NCI-H524 (cell line): ENCODE measurements at regions not wholly inside any gene's neighbourhood (a gene's known extent, or its start where the extent isn't known, plus 50 kb on each side); places are given as distances from the start of the nearest gene placed in this dataset.
"Not testable (repeated sequence)": the region's sequence is repeated elsewhere in the genome, so short reads cannot be mapped to it uniquely, and the experiment has no call there.

ENCODE experiments used
- DNase-seq, 2 experiments: peaks; one replicate each; lab custom pipeline; 2025; lab: John Stamatoyannopoulos, UW

DNA sequence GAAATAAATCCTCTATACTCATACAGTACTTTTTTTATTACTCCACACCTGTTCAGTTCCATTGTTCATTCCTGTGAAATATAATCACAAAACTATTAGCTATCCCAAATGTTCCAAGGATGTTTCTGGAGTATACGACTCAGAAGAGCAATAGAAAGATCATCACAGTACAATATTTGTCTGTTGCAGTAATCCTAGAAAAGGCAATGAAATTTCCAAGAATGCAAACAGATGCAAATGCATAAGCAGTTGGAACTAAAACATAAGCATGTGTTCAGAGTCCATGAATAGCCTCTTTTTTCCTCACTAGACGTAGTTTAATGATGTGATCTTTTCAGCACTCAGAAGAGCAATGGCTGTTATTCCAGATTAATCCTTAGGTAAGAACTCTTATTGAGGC, 55.2 kb downstream of the RTL3 start:
- no peak for DNase-seq

DNA sequence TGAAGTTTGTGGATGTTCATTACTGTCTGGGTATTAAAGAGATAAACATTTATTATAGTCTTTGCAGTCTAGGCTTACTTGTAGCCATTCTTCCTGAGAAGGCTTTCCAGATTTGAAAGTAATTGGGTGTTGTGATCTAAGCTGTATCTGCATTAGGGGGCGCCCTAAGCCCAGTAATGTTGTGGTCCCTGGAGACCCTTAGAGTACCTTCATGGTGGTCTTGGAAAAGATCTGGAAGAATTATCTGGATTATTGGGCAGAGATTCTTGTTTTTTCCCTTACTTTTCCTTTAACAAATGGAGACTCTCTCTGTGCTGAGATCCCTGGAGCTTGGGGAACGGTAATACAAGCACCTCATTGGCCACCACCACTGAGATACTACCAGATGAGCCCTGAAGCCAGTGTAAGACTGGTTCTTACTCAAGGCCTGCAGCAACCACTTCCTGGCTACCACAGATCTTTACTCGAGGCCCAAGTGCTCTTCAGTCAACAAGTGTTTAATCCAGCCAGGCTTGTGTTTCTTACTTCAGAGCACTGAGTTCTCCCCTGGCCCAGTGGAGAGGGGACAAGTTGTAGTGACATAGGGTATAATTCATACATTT, 63.1 kb downstream of the RTL3 start:
- DNase-seq = no peak

DNA sequence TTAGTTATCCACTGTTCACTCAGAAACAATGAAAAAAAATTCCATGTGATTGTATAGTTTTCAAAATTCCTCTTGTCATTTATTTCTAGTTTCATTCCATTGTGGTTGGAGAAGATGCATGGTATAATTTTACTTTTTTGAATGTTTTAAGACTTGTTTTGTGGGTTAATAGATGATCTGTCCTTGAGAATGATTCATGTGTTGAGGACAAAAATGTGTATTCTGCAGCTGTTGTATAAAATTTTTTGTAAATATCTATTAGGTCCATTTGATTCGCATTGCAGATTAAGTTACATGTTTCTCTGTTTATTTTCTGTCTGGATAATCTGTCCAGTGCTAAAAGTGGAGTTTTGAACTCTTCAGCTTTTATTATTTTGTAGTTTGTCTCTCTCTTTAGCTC, 65.4 kb downstream of the RTL3 start:
- no peak for DNase-seq

DNA sequence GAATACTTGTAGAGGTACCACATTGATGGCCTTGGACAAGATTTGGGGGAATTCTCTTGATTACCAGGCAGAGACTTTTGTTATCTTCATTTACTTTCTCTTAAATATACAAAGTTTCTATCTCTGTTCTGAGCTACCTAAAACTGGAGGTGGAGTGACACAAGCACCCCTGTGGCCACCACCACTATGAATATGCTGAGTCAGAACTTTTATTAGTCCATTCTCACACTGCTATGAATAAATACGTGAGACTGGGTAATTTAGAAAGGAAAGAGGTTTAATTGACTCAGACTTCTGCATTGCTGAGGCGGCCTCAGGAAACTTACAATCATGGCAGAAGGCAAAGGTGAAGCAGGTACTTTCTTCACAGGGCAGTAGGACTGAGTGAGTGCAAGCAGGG, 67.1 kb downstream of the RTL3 start:
- no peak for DNase-seq

DNA sequence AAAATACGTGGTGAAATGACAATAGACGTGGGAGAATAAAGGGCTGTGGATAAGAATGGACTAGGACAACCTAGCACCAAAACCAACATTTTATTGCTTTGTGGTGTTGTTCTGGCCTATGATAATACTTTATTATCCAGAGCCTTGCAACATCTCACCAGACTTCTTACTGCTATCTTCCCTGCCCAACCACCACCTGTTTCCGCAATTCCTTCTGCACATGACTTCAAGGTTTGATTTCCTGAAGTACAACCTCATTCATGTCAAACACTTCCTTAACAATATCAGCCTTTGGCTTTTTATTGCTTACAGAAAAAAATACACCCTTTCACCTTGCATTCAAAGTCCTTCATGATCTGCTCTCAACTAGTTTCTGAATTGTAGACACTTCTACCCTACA, 84.8 kb downstream of the RTL3 start:
- DNase-seq = no peak

DNA sequence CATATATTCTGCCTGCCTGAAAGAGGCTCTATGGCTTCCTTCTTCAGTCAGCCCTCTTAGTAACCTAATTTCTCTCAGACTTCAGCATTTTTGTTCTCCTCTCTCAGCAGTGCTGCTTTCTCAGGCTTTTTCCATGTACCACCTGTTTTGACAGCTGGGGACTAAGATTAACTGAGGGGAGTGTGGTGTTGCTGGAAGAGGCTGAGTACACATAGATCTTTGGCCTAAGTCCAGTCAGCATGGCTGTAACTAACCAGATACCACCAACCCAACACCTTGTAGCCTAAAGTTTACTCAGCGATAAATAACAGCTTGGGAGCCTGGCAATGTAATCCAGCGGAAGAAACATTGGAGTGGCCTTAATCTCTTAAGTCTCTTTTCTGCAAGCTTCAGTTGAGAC, 85.5 kb downstream of the RTL3 start:
- DNase-seq = peak; percentile 28 to 76

DNA sequence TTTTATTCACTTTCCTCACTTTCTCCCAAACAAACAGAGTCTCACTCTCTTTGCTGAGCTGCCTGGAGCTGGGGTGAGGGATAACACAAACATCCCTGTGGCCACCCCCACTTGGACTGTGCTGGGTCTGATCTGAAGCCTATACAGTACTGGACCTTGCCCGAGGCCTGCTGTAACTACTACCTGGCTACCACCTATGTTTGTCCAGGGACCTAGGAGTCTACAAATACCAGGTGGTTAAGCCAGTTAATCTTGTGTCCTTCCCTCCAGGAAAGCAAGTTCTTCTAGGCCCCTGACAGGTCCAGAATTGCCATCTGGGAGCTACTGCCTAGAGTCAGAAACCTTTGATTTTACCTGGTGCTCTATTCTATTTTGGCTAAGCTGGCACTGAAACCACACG, 87.3 kb downstream of the RTL3 start:
- no peak for DNase-seq

DNA sequence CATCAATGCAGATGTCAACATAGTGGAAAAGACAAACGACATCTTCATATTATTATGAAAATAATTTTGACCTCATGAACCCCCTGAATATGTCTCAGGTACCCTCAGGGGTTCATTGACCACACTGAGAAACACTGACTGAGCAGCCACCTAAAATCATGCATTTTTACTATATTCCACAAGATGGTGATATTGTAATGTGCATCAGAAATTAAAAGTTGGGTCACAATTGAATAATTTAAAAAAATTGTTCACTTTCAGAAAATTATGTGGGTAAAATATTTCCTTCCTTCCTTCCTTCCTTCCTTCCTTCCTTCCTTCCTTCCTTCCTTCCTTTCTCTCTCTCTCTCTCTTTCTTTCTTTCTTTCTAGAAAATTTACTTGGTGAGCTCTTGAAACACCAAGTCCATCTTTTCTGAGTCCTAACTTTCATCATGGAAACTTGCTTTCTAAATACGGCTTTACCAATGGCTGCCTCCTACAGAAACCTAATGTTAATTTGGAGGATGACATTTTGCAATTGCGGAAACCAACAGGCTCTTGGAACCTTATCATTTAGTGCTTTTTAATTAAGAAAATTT, 103.6 kb downstream of the RTL3 start:
- DNase-seq = no peak

DNA sequence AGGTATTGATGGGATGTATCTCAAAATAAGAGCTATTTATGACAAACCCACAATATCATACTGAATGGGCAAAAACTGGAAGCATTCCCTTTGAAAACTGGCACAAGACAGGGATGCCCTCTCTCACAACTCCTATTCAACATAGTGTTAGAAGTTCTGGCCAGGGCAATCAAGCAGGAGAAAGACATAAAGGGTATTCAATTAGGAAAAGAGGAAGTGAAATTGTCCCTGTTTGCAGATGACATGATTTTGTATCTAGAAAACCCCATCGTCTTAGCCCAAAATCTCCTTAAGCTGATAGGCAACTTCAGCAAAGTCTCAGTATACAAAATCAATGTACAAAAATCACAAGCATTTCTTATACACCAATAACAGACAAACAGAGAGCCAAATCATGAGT, 106.5 kb downstream of the RTL3 start:
- not testable (repeated sequence) for DNase-seq

DNA sequence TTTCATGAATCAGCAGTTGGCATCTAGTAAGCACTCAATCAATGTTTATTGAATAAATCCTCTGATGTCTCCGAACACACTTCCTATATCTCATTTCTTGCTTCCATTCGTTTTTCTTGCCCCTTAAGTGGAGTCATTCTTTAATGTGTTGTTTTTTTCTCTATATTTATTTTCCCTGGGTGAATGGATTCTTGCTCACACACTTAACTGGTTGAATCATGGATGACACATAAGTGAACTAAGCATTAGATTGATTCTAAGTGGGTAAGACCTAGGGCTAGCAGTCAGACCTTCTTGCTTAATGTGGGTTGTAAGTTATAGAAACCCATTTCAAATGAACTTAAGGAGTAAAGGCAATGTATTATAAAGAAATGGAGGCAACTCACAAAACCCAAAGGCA, 111.1 kb downstream of the RTL3 start:
- no peak for DNase-seq

DNA sequence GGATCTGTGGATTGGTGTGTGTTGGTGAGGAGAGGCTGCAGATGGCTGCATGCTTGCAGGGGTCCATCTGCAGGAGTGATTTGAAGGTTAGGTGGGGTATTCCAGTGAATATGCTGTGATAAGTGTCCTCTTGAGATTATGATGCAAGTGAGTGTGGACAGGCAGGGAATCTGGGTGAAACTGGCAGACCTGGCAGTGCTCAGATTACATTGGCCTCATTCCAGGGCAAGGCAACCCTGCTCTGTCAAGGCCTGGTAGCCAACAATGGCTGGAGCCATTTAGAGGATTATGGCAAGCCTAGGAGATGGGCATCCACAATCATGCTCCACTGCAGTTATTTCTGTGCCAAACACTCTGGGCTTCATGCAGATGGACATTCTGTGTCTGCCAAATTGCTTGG, 113.9 kb downstream of the RTL3 start:
- no peak for DNase-seq

DNA sequence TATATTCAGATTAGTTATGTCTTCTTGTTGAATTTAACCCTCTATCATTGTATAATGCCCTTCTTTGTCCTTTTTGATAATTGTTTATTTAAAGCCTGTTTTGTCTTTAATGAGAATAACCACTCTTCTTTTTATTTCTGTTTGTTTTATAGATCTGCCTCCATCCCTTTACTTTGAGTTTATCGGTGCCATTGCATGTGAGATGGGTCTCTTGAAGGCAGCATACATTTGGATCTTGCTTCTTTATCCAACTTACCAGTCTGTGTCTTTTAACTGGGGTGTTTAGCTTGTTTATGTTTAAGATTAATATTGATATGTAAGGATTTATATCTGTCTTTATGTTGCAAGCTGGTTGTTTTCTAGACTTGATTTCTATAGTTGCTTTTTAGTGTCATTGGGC, 115.8 kb downstream of the RTL3 start:
- DNase-seq = no peak

DNA sequence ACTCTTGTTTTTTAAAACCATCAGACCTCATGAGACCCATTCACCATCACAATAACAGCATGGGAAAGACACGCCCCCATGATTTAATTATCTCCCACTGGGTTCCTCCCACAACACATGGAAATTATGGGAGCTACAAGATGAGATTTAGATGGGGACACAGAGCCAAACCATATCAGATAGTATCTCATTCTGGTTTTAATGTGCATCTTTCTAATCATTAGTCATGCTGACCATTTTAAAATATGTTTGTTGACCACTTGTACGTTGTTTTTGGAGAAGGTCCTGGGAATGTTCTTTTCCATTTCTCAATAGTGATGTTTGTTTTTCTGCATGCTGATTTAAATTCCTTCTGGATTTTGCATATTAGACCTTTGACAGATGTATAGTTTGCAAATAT, 119.0 kb downstream of the RTL3 start:
- no peak for DNase-seq

DNA sequence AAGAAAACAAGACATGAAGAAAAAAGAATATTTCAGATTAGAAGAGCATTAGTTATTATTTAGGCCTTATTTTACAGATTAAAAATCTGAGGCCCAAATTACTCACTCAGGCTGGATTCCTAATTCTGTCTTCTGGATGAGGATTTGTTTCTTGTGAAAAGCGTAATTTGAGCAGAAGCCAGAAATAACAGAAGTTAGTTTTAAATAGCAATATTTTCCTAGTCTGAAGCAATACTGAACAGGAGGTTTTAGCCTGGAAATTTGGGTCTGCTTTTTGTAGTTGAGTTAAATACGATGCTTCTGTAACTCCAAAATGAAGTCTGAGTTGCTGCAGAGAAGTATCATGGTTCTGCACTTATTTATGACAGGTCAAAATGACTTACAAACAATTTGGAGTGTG, 124.9 kb downstream of the RTL3 start:
- no peak for DNase-seq

DNA sequence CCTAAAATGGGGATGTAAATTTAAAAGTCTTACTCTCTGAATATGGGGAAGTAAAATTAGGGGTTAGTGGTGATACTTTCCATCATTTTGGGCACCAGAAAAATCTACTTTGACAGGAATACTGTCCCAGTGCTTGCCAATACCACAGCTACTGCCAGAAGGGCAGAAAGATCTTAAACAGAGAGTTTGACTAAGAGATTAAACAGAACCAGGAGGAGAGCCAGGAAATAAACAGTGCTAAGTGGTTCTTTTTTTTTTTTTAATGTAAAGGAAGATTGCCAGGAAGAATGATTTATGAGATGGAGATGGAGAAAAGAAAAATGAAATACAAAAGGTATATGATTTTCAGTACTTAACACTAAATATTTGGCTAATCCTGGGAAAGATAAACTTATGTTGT, 126.8 kb downstream of the RTL3 start:
- no peak for DNase-seq

DNA sequence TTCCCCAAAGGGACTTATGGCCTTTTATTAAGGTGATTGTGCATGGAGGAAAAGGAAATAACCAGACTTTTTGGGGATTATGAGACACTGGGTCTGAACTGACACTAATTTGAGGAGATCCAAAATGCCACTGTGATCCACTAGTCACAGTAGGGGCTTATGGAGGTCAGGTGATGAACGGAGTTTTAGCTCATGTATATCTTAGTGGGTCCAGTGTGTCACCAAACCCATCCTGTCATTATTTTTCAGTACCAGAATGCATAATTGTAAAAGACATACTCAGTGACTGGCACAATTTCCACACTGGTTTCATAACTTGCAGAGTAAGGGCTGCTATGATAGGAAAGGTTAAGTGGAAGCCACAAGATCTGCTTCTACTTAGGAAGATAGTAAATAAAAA, 131.3 kb downstream of the RTL3 start:
- DNase-seq = no peak

DNA sequence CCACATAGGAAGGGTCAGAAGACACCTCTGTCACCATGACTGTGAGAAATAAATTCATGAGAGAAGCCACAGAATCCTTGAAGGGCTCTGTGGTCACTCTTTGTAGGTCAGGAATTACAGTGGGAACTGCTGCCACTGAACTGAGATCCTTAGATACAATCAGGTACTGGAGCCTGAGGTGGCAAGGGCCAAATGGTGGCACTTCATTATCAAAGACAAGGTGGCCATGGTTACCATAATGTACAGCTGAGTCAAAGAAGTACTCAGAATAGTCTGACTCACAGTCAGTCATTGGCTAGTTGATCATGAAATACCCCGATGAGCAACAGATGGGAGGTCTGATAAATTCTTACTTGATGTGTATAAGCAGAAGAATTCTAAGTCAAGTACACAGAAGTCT, 131.9 kb downstream of the RTL3 start:
- DNase-seq = no peak

DNA sequence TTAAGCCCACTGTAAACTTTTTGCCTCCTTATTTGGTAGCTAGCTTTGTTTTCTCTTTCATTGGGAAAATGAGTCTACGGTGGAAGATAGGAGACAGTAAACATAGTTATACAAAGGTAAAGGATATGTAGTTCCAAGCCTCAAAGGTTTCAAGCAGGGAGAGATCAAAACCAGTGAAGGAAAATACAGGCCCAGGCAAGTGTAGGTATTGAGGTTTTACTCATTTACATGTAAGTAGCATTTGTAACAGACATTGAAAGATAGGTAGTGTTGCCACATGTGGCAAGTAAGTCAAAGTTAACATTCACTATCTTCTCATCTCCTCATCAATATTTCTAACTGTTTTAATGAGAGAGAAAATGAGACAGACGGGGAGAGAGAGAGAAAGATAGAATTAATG, 136.5 kb downstream of the RTL3 start:
- DNase-seq = no peak

DNA sequence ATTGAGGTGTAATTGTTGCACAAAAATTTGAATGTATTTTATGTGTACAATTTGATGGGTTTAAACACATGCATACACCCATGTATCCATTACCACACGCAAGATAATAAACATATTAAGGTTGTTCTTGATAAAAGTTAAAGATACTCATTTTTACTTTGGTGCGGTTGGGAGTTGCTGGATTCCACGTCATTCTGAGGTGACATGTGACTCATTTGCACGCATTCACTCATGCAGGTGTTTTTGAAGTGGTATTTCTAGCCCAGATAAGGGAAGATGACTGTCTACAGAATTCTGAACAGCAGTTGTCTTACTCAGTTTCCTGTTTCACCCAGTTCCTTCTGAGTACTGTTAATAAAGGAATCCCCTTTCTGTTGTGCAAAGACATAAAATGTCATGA, 142.0 kb downstream of the RTL3 start:
- DNase-seq = no peak

DNA sequence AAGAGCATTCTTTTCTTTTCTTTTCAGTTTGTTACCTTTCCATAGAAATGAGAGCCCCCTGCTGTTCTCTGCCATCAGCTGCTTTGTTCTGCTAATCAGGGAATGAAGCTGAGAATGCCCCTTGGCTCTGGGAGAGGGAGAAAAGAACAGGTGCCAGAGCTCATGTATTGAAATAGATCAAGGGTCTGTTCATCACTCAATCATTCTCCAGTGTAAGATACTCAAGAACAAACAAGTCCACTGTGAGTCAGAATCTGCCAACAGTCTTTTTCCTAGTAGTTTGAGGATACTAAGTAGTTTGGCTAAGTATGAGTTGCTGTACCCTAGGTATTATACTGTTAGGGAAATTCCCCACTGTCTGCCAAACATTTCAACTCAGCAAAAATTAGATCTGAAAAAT, 144.3 kb downstream of the RTL3 start:
- no peak for DNase-seq

DNA sequence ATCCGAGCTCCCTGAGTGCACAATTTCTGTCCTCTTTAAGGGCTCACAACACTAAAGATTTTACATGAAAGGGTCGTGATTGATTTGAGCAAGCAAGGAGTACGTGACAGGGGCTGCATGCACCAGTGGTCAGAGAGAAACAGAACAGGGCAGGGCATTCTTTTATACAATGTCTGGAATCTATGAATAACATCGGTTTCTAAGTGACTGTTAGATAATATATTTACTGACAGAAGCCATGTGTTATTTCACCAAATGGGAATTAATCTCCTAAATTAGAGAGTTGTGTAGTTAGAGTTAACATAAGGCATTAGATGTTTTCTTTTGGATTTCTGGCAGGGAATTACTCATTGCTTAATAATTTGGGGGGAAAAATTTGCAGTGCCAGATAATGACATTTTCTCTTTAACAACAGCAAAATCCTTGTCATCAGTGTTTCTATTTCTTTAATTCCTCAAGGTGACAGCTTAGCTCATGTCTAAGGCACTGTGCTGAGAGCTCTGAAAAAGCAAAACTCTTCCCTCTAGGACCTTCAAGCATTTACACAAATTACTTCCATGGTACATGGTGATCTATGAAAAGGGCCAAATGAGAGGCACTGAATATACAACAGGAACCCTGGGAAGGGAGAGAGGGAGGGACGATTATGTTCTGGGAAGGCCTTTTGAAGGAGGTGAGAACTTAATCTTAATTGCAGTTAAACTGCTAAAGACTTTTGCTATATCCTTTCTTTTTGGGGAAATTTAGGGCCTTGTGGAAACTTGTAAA, 145.0 kb downstream of the RTL3 start:
- DNase-seq = no peak

DNA sequence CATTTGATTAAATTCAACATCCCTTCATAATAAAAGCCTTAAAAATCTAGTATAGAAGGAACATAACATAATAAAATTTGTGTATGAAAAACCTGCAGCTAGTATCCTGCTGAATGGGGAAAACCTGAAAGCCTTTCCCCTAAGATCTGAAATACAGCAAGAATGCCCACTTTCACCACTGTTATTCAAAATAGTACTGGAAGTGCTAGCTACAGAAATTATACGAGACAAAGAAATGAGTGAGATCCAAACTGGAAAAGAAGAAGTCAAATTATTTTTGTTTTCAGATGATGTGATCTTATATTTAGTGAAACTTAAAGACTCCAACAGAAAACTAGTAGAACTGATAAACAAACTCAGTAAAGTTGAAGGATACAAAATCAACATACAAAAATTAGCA, 152.9 kb downstream of the RTL3 start:
- DNase-seq = no peak

DNA sequence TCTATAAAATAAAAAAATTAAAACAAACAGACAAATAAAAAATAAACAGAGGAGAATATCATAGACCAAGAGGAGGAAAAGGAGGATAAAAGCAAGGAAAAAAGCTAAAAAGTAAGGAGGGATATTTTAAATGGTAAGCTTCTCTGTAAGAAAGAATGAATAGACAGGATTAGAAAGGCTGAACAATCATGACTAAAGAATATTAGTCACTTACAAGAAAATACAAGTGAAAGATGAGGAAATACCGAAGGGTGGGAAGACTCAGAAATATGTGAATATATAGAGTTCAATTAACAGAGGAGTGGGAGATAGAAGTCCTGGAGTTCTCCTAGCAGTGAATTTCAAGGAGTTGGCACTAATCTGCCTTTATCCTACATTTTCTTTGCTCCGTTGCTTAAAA, 162.6 kb downstream of the RTL3 start:
- no peak for DNase-seq

DNA sequence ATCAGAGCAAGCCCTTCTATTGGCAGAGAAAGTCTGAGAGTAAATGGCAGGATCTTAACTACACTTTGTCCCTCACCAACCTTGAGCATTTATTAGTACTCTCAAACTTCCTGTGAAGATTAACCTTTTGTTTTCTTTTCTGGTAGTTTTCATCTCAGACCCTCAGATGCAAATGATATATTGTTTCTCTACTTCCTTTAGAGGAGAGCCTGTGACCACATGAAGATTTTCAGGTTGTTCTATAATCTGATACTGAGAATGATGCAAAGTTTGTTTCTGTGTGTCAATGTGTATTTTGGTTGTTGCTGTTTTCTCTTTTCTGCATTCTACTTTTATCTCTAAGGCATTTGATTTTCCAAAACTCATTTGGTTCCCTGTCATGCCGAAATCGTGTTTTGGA, 165.8 kb upstream of the CYSLTR1 start:
- DNase-seq = no peak
